ENCODE measurements at regions not wholly inside any gene's neighbourhood (a gene's known extent, or its start where the extent isn't known, plus 50 kb on each side); places are given as distances from the start of the nearest gene placed in this dataset.

DNA sequence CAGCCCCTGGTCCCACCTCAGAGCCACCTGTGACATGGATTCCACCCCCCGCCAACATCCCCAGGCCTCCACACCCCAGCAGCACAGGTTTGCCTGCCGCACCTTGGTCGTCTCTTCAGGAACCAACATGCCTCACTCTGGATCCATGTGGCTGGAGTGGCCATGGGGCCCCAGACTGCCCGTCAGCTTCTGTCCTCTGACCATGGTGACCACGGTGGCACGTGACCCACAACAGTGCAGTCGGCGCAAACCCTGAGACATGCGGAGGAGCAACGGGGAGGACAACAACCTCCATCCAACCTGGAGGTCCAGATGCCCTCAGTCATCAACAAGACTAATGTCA lies 85.6 kb downstream of the ANKRD60 start:
- H3K27ac ChIP-seq = no peak overlapping the region
- no peaks in the 10 kb centered on the region for H3K36me3 ChIP-seq
- no peak overlapping the region for H3K4me3 ChIP-seq
- H3K27me3 ChIP-seq (ENCODE audit: low read depth) = peaks cover 17% of the 10 kb centered on the region
- no peaks in the 10 kb centered on the region for H3K9me3 ChIP-seq
- intact Hi-C loops (cut with DNase I) = no loop called here
- H3K4me1 ChIP-seq = no peaks in the 10 kb centered on the region
- DNase-seq (no peak), ATAC-seq (no peak)
- TF ChIP-seq CTCF (IDR thresholded peaks at IDR 0.05) = no peak

DNA sequence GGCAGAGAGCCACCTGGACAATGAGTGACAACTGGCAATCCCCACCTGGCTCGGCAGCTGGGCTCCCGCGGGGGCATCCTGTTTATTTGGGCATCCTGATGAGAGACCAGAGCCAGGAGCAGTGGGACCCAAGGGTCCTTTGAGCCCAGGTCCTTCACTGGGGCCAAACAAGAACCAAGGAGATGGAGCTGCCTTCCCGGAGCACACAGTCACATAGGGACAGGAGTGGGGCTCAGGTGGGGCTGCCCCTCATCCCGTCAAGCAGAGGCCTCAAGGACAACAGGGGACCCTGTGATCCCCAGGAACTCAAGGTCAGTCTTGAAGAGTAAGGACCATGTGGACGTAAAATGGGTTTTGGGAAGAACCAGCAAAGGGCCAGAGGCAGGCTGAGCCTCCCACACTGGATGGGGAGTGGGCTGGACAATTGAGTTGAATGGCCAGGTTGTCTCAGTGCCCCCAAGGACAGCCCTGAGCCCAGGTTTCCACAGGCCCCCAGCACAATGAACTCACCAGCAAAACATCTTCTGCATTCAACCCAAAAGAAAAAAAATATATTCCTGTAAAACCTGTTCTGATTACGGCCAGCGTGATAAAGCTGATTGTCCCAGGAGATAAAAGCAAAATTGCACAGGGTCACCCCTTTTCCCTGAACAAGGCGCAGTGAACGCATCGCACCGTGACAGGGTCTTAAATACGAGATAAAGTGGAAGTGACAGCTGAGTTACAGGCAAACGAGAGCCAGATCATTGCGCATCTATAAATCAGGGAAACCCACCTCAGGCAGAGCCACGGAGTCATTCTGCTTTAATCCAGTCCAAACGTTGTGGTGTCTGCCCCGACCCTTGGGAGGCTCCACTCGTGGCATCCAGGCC lies 86.2 kb downstream of the ANKRD60 start:
- intact Hi-C loops (cut with DNase I) = no loop called here
- no peak for DNase-seq
- TF ChIP-seq CTCF (IDR thresholded peaks at IDR 0.05) = no peak
- peaks cover 24% of the 10 kb centered on the region for H3K27me3 ChIP-seq (ENCODE audit: low read depth)
- H3K9me3 ChIP-seq = no peaks in the 10 kb centered on the region
- ATAC-seq = no peak
- H3K36me3 ChIP-seq = no peaks in the 10 kb centered on the region
- no peak overlapping the region for H3K4me3 ChIP-seq
- H3K4me1 ChIP-seq = no peaks in the 10 kb centered on the region
- H3K27ac ChIP-seq = no peak overlapping the region

- Histone ChIP-seq H3K27ac (no peak overlapping the region), H3K27me3 (ENCODE audit: low read depth) (peaks cover 31% of the 10 kb centered on the region), H3K9me3 (no peaks in the 10 kb centered on the region), H3K4me3 (no peak overlapping the region), H3K36me3 (no peaks in the 10 kb centered on the region), H3K4me1 (no peaks in the 10 kb centered on the region)
- no peak for TF ChIP-seq CTCF (IDR thresholded peaks at IDR 0.05)
- ATAC-seq (no peak), DNase-seq (no peak)
- intact Hi-C loops (cut with DNase I) = no loop called here
Measured at GRCh38 chr20:58141496-58141895, 87.0 kb downstream of the ANKRD60 start.

DNA sequence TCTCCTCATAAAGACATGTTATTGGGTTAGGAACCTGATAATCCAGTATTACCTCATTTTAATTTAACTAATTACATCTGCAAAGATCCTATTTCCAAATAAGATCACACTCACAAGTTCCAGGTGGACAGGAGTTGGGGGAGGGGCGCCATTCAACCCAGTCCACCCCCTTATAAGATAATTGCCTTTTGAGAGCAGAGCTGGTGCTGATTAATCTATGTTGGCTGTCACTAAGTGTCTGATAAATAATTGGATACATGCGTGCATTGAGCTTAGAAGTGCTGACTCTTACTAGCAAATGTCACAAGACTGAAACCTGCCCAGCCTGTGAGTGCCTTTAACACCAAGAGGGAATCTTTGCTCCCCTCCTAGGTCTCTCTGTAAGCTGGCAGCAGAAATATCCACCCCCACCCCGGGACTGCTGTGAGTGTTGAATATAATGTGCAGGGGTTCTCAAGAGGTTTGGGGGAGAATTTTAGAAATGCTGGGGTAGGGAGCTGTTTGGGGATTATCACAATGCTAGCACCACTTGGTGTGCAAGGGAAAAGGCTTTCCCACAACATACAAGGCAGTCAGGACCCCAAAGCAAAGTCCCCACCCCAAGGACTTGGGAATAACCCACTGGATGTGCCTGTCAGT lies 87.5 kb downstream of the ANKRD60 start:
- Histone ChIP-seq H3K27ac (no peak overlapping the region), H3K9me3 (no peaks in the 10 kb centered on the region), H3K4me3 (no peak overlapping the region), H3K36me3 (no peaks in the 10 kb centered on the region), H3K27me3 (ENCODE audit: low read depth) (peaks cover 31% of the 10 kb centered on the region), H3K4me1 (no peaks in the 10 kb centered on the region)
- no peak for ATAC-seq
- DNase-seq = no peak
- TF ChIP-seq CTCF (IDR thresholded peaks at IDR 0.05) = no peak
- intact Hi-C loops (cut with DNase I) = no loop called here

- Histone ChIP-seq H3K27me3 (ENCODE audit: low read depth) (peaks cover 33% of the 10 kb centered on the region), H3K4me1 (no peaks in the 10 kb centered on the region), H3K4me3 (no peak overlapping the region), H3K36me3 (no peaks in the 10 kb centered on the region), H3K27ac (no peak overlapping the region), H3K9me3 (no peaks in the 10 kb centered on the region)
- intact Hi-C loops (cut with DNase I) = no loop called here
- ATAC-seq (no peak), DNase-seq (no peak)
- no peak for TF ChIP-seq CTCF (IDR thresholded peaks at IDR 0.05)
Measured at GRCh38 chr20:58139849-58140786, 88.3 kb downstream of the ANKRD60 start.
